SJSA1 (cell line): ENCODE measurements at regions not wholly inside any gene's neighbourhood (a gene's known extent, or its start where the extent isn't known, plus 50 kb on each side); places are given as distances from the start of the nearest gene placed in this dataset.
A peak's percentile ranks its signal among the peaks of the same experiment; 100 is the strongest.
"Not testable (repeated sequence)": the region's sequence is repeated elsewhere in the genome, so short reads cannot be mapped to it uniquely, and the experiment has no call there.

Source experiments
- DNase-seq, 2 experiments: peaks; one replicate each; pipeline ENCODE4 v3.0.0-alpha.2; 2015 to 2020; ENCODE audit warnings: low spot score in 2 of 2, low read depth in 1 of 2
- H3K27ac ChIP-seq: fragments of 250-450 bp; sonication (Bioruptor Pico); 2 replicates; pipeline ENCODE4 v1.5.1; 2020; ENCODE audit warnings: mild to moderate bottlenecking, moderate library complexity
- H3K27me3 ChIP-seq: fragments of 250-450 bp; sonication (Bioruptor Pico); replicated peaks from 2 replicates; pipeline ENCODE4 v1.5.1; 2020; ENCODE audit warnings: mild to moderate bottlenecking, moderate library complexity
- H3K36me3 ChIP-seq: fragments of 250-450 bp; sonication (Bioruptor Pico); 2 replicates; pipeline ENCODE4 v1.5.1; 2020; ENCODE audit warnings: mild to moderate bottlenecking
- H3K4me1 ChIP-seq: fragments of 250-450 bp; sonication (Bioruptor Pico); replicated peaks from 2 replicates; pipeline ENCODE4 v1.6.1; 2021; ENCODE audit warnings: mild to moderate bottlenecking
- H3K4me3 ChIP-seq: fragments of 250-450 bp; sonication (Bioruptor Pico); 2 replicates; pipeline ENCODE4 v1.5.1; 2020; ENCODE audit warnings: mild to moderate bottlenecking
- H3K9me3 ChIP-seq: fragments of 250-450 bp; sonication (Bioruptor Pico); replicated peaks from 2 replicates; pipeline ENCODE4 v1.5.1; 2020; ENCODE audit warnings: mild to moderate bottlenecking

DNA sequence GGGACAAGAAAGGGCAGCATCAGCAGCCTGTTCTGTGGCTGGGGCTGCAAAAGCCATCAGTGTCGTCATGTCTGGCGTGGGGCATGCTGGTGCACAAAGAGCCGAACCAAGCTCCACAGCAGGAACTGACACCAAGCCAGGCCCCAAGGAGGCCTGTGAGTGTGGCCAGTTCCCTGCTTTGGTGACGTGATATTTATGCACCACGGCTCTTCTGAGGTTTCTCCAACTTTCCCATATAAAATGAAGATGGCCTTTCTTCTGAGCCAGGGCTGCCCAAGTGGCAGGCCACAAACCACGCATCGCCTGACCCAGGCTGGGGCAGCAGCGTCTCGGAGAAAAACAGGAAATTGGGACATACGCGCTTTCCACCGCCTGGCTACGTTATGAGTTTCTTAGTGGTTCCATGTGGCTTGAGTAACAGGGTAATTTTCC lies 109.9 kb downstream of the RIN2 start:
- no peak overlapping the region for H3K4me3 ChIP-seq
- DNase-seq: no peak
- no peaks in the 10 kb centered on the region for H3K36me3 ChIP-seq
- H3K4me1 ChIP-seq: peaks cover 20% of the 10 kb centered on the region
- no peaks in the 10 kb centered on the region for H3K27me3 ChIP-seq
- H3K27ac ChIP-seq: no peak overlapping the region
- no peaks in the 10 kb centered on the region for H3K9me3 ChIP-seq

DNA sequence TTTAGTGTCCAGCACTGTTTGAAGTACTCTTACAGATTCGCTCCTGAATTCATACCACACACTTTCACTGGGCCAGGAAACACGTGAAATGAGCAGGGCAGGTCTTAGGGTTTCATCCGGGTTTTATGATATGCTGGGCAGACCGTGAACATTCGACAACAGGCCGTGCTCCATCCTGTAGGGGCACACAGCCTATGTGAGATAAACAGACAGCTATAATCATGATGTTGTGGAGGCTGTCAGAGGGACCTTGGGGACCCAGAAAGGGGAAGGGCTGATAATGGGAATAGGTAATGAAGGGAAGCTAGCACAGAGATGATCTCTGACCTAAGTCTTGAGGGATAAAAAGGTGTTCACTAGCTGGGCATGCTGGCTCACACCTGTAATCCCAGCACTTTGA lies 110.4 kb downstream of the RIN2 start:
- Histone ChIP-seq H3K36me3 (no peaks in the 10 kb centered on the region), H3K4me1 (peaks cover 20% of the 10 kb centered on the region), H3K27me3 (no peaks in the 10 kb centered on the region), H3K27ac (no peak overlapping the region), H3K4me3 (no peak overlapping the region), H3K9me3 (no peaks in the 10 kb centered on the region)
- DNase-seq: no peak

DNA sequence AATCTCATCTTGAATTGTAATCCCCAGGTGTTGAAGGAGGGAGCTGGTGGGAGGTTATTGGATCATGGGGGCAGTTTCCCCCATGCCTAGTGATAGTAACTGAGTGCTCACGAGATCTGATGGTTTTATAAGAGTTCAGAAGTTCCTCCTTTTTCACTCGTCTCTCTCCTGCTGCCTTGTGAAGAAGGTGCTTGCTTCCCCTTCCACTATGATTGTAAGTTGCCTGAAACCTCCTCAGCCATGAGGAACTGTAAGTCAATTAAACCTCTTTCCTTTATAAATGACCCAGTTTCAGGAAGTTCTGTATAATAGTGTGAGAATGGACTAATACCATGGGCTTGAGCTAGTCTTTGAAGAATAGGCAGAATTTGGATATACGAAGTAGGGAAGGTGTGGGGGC lies 113.9 kb downstream of the RIN2 start:
- Histone ChIP-seq H3K4me3 (no peak overlapping the region), H3K9me3 (peaks cover 4% of the 10 kb centered on the region; the same call in 1 of the 2 replicates), H3K36me3 (no peaks in the 10 kb centered on the region), H3K4me1 (peaks cover 3% of the 10 kb centered on the region; the same call in 1 of the 2 replicates), H3K27ac (no peak overlapping the region), H3K27me3 (no peaks in the 10 kb centered on the region)
- DNase-seq: no peak

DNA sequence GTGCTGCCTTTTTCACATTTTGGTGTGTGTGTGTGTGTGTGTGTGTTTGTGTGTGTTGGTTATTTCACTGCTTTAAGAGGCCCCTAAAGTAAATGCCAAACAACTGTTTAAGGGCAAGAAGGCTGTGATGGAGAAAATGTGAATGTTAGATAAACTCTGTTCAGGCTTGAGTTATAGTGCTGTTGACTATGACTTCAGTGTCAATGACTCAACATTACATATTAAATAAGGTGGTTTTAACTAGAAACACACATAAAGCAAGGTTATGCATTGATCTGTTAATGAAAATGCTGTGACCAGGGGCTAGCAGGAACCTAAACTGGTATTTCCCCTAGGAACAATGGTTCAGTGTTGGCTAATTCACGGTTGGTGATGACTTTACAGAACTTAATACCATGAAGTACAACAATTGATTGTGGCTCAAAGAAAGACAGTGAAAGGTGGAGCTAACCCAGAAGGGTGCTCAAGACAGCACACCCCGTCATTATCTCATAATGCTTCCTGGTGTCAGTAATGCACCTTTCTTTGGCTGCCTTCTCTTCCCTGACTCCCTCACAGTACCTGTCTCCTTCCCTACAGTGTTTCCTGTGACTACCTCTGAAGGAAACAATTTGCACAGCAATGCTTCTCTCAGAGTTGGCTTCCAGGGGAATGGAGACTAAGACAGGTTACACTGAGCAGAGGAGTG lies 116.1 kb downstream of the RIN2 start:
- Histone ChIP-seq H3K9me3 (peaks cover 4% of the 10 kb centered on the region; the same call in 1 of the 2 replicates), H3K36me3 (no peaks in the 10 kb centered on the region), H3K4me1 (no peaks in the 10 kb centered on the region), H3K27me3 (no peaks in the 10 kb centered on the region), H3K4me3 (no peak overlapping the region), H3K27ac (no peak overlapping the region)
- no peak for DNase-seq

DNA sequence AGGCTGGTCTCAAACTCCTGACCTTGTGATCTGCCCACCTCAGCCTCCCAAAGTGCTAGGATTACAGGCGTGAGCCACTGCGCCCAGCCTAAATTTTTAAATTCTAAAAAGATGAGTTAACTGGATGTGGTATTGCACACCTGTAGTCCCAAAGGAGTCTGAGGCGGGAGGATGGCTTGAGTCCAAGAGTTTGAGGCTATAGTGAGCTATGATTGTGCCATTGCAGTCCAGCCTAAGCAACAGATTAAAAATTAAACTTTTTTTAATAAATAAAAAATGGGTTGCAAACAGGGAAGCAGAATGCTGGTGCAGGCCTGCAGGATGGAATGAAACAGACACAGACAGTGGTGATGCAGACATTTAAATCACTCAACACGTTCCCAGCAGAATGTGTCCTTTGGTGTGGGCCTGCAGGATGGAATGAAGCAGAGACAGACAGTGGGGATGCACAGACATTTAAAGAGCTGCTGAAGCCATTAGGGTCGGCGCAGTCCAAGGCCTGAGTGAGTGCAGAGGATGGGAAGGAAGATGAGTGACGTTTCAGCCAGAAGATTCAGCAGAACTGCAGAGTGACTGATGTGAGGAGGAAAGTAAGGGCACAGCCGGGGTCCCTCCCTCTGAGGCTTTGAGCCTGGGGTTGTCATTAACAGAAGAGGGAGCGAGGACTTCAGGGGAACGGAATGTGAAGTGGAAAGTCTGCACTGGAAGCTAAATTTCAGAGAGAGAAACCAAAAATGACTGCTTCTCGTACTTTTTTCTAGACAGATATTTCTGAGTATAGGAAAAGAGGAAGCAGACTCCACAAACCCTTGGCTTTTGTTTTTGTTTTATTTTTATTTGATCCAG lies 117.5 kb downstream of the RIN2 start:
- H3K27ac ChIP-seq: no peak overlapping the region
- H3K9me3 ChIP-seq: peaks cover 4% of the 10 kb centered on the region; the same call in 1 of the 2 replicates
- H3K4me3 ChIP-seq: no peak overlapping the region
- H3K36me3 ChIP-seq: no peaks in the 10 kb centered on the region
- no peak for DNase-seq
- no peaks in the 10 kb centered on the region for H3K27me3 ChIP-seq
- peaks cover 11% of the 10 kb centered on the region for H3K4me1 ChIP-seq

DNA sequence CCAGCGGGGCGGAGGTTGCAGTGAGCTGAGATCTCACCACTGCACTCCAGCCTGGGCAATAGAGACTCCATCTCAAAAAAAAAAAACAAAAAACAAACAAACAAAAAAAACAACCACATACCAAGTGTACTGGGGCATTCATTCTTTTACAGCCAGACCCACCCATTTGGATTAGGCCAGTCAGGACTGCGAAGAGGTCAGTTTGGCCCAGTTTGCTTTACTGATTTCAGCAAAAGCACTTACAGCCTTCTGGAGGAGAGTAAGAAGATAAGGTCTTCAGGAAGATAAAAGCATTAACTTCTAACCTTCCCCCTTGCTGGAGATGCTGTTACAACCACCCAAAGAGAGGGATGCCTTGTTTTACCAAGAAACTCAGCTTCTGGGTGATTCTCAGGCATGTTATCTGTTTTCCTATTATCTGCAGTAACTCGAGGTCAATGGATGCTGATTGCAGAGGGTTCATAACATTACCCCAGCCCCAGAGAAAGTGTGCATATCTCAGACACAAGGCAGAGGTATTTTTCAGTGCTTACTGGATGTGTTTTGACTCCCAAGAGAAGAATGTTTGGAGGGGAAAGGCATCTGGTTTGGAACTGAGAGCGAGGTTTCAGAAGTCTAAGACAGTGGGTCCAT lies 118.9 kb downstream of the RIN2 start:
- H3K4me1 ChIP-seq: peaks cover 24% of the 10 kb centered on the region
- no peak for DNase-seq
- no peaks in the 10 kb centered on the region for H3K27me3 ChIP-seq
- H3K9me3 ChIP-seq: peaks cover 4% of the 10 kb centered on the region; the same call in 1 of the 2 replicates
- no peaks in the 10 kb centered on the region for H3K36me3 ChIP-seq
- no peak overlapping the region for H3K4me3 ChIP-seq
- no peak overlapping the region for H3K27ac ChIP-seq

DNA sequence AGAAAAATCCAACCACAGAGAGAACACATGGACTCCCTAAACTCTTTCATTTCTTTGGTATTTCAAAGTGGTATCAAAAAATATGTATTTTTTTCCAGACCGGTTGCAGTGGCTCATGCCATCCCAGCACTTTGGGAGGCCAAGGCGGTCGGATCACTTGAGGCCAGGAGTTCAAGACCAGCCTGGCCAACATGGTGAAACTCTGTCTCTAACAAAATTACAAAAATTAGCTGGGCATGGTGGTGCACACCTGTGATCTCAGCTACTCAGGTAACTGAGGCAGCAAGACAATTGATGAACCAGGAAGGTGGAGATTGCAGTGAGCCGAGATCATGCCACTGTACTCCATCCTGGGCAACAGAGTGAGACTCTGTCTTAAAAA lies 121.8 kb downstream of the RIN2 start:
- DNase-seq, H3K36me3 ChIP-seq: not testable (repeated sequence)
- peak overlapping the region; percentile 78 for H3K27ac ChIP-seq

DNA sequence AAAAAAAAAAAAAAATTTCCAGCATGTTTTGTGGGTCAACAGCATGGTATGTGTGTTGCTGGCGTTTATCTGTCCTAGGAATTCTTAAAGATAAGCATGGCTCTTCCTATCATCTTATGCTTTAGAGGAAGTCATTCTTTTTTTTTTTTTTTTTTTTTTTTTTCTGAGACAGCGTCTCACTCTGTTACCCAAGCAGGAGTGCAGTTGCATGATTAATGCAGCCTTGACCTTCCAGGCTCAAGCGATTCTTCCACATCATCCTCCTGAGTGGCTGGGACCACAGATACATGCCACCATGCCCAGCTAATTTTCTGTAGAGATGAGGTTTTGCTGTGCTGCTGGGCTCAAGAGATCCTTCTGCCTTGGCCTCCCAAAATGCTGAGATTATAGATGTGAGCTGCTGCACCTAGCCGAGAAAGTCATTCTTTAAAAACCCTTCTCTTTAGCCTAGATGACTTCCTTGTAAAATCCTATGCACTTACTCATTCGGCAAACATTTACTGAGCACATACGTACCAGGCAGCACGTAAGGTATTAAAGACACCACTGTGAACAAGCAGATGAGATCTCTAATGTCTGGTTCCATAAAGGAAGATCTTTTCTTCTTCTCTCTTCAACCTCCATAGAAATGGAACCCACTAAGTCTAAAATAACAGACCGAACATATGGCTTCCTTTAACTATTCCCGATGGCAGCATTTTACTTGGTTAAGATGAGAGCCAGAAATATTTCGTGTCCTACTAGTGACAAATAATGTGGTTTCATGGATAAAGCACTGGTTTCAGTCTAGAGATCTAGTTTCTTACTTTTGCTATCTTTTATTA lies 122.4 kb downstream of the RIN2 start:
- H3K27ac ChIP-seq: peak overlapping the region; percentile 78
- no peak overlapping the region for H3K4me3 ChIP-seq

More for the DNA sequence above, 121.8 kb downstream of the RIN2 start:
- H3K27me3 ChIP-seq, H3K4me3 ChIP-seq, H3K9me3 ChIP-seq: not testable (repeated sequence)
- peaks cover 30% of the 10 kb centered on the region for H3K4me1 ChIP-seq

DNA sequence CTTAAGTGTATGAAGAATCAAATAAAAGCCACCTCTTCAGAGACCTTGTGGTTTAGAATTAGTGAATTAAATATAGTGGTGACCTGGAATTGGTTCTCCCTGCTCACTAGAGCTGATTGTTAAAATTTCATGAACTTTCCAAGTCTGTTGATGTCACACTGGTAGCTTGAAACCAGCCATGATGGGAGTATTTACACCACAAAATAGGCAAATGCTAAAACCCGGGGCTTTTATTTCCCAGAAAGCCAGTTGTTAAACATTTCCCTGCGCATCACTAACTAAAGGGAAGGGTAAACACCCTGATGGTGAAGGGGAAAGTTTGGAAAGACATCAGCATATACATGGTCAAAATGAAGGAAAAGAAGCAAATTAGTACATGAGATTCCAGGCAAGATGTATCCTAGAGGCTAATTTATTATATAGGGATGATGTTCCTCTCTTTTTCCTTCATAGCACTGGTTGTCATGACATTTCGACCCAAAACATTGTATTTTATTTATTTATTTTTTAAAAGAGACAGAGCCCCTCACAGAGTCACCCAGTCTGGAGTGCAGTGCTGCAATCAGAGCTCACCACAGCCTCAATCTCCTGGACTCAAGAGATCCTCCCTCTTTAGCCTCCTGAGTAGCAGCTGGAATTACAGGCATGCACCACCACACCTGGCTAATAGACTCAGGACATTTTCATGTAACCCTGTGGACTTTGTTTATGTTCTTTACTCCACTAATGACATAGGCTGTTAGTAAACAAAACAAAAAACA lies 123.2 kb downstream of the RIN2 start:
- Histone ChIP-seq H3K9me3 (no peaks in the 10 kb centered on the region), H3K27ac (peak overlapping the region; percentile 78)
- DNase-seq: peak in 1 of 2 experiments; percentile 16

More for the DNA sequence above, 122.4 kb downstream of the RIN2 start:
- Histone ChIP-seq H3K4me1 (peaks cover 36% of the 10 kb centered on the region), H3K36me3 (no peaks in the 10 kb centered on the region), H3K27me3 (no peaks in the 10 kb centered on the region), H3K9me3 (no peaks in the 10 kb centered on the region)
- DNase-seq: peak in 1 of 2 experiments; percentile 72

DNA sequence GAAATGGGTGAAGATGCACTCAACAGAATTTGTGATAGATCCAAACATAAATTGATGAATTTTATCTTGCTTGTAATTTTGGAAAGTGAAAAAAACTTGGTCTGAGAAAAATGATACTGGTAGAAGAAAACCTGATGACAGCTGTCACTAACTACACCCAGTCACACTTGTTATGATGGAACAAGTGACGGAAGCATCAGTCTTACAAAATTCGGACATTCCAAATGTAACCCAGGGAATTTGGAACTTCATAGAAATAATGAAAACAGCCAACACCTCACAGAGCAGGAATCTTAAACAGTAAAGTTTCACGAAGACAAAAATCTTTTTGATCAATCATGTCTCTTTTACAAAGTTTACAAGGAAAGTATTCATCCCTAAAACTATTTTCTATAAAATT lies 123.9 kb downstream of the RIN2 start:
- H3K4me3 ChIP-seq: no peak overlapping the region
- no peak for DNase-seq
- H3K27me3 ChIP-seq: no peaks in the 10 kb centered on the region
- no peaks in the 10 kb centered on the region for H3K9me3 ChIP-seq
- peaks cover 50% of the 10 kb centered on the region for H3K4me1 ChIP-seq
- H3K27ac ChIP-seq: no peak overlapping the region
- H3K36me3 ChIP-seq: no peaks in the 10 kb centered on the region

More for the DNA sequence above, 123.2 kb downstream of the RIN2 start:
- Histone ChIP-seq H3K4me1 (peaks cover 44% of the 10 kb centered on the region), H3K36me3 (no peaks in the 10 kb centered on the region), H3K27me3 (no peaks in the 10 kb centered on the region), H3K4me3 (no peak overlapping the region)

DNA sequence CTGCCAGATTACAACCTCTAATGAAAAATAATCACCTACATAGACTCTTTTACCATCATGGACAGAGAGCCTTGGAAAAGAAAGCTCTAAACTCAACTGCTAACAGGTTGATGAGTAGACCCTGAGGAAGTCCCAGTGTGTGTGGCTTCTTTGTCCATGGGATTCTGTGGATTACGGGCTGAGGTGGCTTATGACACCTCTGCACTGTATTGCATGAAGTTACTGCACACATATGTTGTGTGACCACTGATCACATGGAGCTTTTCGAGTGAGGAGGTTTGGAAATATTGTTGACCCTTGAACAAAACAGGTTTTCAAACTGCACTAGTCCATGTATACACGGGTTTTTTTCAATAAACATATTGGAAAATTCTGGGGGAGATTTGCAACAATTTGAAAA lies 124.4 kb downstream of the RIN2 start:
- DNase-seq: no peak
- Histone ChIP-seq H3K27ac (no peak overlapping the region), H3K4me3 (no peak overlapping the region), H3K27me3 (no peaks in the 10 kb centered on the region), H3K9me3 (no peaks in the 10 kb centered on the region), H3K4me1 (peaks cover 54% of the 10 kb centered on the region), H3K36me3 (no peaks in the 10 kb centered on the region)

DNA sequence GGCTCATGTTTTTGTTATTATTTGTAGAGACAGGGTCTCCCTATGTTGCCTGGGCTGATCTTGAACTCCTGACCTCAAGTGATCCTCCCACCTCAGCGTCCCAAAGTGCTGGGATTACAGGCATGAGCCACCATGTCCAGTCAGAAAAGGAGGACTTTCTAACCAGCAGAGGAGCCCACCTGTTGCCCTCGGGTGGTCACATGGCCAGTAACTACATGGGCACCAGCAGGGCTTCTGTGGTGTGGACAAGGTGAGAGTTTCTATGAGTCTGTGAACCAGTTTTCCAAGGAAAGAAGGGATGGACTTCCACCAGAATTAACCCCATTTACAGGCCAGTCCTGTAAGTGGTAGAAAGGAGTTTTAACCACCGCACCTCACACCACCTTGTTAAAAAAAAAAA lies 125.4 kb downstream of the RIN2 start:
- H3K9me3 ChIP-seq: no peaks in the 10 kb centered on the region
- no peaks in the 10 kb centered on the region for H3K27me3 ChIP-seq
- DNase-seq: no peak
- peaks cover 65% of the 10 kb centered on the region for H3K4me1 ChIP-seq
- H3K4me3 ChIP-seq: no peak overlapping the region
- no peak overlapping the region for H3K27ac ChIP-seq
- no peaks in the 10 kb centered on the region for H3K36me3 ChIP-seq

DNA sequence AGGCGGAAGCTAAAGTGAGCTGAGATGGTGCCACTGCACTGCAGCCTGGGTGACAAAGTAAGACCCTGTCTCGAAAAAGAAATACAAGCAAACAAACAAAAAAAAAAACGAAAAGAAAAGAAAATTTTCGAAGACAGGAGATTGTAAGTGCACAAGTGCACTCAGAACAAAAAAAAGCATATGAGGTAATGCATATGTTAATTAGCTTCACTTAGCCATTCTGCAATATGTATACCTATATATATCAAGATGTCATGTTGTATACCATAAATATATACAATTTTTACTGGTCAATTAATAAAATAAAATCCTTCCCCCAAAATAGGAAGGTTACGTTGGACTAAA lies 127.5 kb downstream of the RIN2 start:
- Histone ChIP-seq H3K27ac (no peak overlapping the region), H3K9me3 (no peaks in the 10 kb centered on the region), H3K4me3 (no peak overlapping the region), H3K27me3 (no peaks in the 10 kb centered on the region), H3K4me1 (peaks cover 71% of the 10 kb centered on the region), H3K36me3 (peaks cover 6% of the 10 kb centered on the region; the same call in 1 of the 2 replicates)
- DNase-seq: no peak
